ENCODE measurements at regions not wholly inside any gene's neighbourhood (a gene's known extent, or its start where the extent isn't known, plus 50 kb on each side); places are given as distances from the start of the nearest gene placed in this dataset.

DNA sequence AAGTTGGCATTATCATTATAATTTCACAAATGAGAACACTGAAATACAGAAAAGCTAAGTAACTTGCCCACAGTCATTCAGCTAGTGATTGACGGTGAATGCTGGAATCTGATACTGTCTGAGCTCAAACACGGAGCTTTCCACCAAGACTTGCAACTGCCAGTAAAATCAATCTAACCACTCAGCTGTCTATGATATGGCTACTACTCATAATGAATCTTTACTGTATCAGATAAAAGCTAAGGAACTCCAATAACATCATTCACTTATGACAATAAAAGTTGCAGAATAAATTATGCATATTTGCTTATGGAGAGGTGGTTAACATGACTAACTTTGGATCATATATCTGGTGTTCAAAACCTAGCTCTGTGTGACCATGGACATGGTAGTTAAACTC, 279.4 kb upstream of the NXPH2 start:
- DNase-seq (no peak), ATAC-seq (no peak)
- H3K9me3 Mint-ChIP-seq: peaks cover 0 to 17% (median 7%) of the 10 kb centered on the region in 9 donors
- H3K27ac Mint-ChIP-seq: no peak overlapping the region
- POLR2A ChIA-PET: no interaction called here
- H3K27me3 Mint-ChIP-seq: no peaks in the 10 kb centered on the region
- peaks cover 0 to 4% (median 0%) of the 10 kb centered on the region in 3 donors for H3K36me3 Mint-ChIP-seq
- no peaks in the 10 kb centered on the region for H3K4me1 Mint-ChIP-seq
- H3K4me3 Mint-ChIP-seq: no peak overlapping the region

DNA sequence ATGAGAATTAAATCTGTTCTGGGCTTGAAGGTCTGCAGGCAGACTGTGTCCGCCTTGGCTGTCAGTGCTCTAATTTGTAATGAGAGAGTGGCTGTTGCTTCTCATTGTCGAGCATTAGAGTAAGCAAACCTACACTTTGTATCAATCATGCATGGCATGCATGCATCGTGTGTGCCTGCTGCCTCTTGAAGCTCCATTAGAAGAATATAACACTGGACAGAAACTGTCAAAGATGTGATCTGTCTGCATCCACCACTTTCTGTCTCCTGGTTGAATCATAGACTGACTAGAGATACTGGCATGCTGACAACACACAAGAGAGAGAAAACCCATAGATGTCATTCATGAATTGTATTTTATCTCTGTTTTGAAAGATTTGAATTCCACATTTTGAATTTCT, 275.0 kb upstream of the NXPH2 start:
- Mint-ChIP-seq H3K9me3 (peaks cover 0 to 36% (median 9%) of the 10 kb centered on the region in 9 donors), H3K27ac (no peak overlapping the region), H3K36me3 (peaks cover 0 to 4% (median 0%) of the 10 kb centered on the region in 3 donors), H3K27me3 (no peaks in the 10 kb centered on the region), H3K4me3 (no peak overlapping the region), H3K4me1 (no peaks in the 10 kb centered on the region)
- POLR2A ChIA-PET: no interaction called here
- DNase-seq (no peak), ATAC-seq (no peak)

DNA sequence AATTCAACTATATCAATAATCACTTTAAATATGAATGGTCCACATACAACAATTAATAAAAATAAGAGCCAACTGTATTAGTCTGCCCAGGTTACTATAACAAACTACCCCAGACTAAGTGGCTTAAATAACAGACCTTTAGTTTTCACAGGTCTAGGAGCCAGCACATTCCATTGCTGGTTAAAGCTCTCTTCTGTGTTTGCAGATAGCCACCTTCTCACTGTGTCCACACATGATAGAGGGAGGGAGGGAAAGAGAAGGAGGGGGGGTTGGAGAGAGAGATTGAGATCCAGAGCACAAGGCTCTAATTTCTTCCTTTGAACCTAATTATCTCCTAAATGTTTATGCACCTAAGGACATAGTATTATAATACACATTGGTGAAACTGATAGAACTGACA, 267.8 kb upstream of the NXPH2 start:
- H3K4me1 Mint-ChIP-seq: no peaks in the 10 kb centered on the region
- no peaks in the 10 kb centered on the region for H3K36me3 Mint-ChIP-seq
- H3K27ac Mint-ChIP-seq: no peak overlapping the region
- no peak overlapping the region for H3K4me3 Mint-ChIP-seq
- H3K27me3 Mint-ChIP-seq: no peaks in the 10 kb centered on the region
- POLR2A ChIA-PET: no interaction called here
- DNase-seq (no peak), ATAC-seq (no peak)
- H3K9me3 Mint-ChIP-seq: peaks cover 0 to 34% (median 8%) of the 10 kb centered on the region in 9 donors

DNA sequence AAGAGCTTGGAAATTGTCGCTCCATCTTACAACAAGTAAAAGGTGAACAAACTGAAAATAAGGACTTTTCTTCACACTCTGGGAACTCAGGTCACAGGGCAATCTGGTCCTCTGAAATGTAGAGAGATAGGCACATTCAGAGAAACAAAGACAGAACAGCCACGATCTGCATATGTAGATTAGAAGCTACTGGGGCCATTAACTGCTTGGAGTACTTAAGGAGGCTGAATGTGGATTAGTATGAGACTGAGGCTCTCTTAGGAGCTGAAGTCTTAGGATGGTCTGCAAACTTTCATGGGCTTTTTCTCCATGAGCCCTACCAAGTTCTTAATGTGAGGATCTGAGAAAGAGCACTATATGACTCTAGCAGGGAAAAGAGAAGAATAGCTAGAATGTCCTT, 265.3 kb upstream of the NXPH2 start:
- no peak overlapping the region for H3K27ac Mint-ChIP-seq
- no peak for ATAC-seq
- POLR2A ChIA-PET: no interaction called here
- no peak overlapping the region for H3K4me3 Mint-ChIP-seq
- DNase-seq: no peak
- H3K4me1 Mint-ChIP-seq: no peaks in the 10 kb centered on the region
- no peaks in the 10 kb centered on the region for H3K27me3 Mint-ChIP-seq
- H3K36me3 Mint-ChIP-seq: no peaks in the 10 kb centered on the region
- H3K9me3 Mint-ChIP-seq: peaks cover 0 to 24% (median 6%) of the 10 kb centered on the region in 9 donors

- H3K27ac Mint-ChIP-seq: no peak overlapping the region
- DNase-seq (no peak), ATAC-seq (no peak)
- H3K9me3 Mint-ChIP-seq: peaks cover 0 to 31% (median 4%) of the 10 kb centered on the region in 9 donors
- peaks cover 0 to 3% (median 0%) of the 10 kb centered on the region in 5 donors for H3K27me3 Mint-ChIP-seq
- H3K4me3 Mint-ChIP-seq: no peak overlapping the region
- POLR2A ChIA-PET: no interaction called here
- H3K4me1 Mint-ChIP-seq: no peaks in the 10 kb centered on the region
- no peaks in the 10 kb centered on the region for H3K36me3 Mint-ChIP-seq
Observed at GRCh38 chr2:139034064-139034463, 253.9 kb upstream of the NXPH2 start.

DNA sequence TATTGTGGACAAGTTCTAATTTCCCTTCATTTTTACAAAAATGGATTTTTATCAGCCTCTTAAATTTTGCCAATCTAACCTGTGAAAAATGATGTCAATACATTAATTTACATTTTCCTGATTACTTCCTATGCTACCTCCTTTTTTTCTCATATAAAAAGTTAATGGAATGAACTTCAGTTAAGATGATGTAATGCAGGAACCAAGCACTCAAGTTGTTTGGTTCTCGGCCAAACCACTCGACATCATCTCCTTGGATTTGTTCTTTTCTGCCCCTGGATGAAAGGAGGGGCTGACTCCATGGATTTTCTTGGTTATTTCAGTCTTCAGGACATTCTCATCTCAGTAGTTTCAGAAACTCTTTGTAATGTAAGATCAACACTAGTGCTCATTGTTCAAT, 253.1 kb upstream of the NXPH2 start:
- peaks cover 0 to 3% (median 0%) of the 10 kb centered on the region in 5 donors for H3K27me3 Mint-ChIP-seq
- H3K4me3 Mint-ChIP-seq: no peak overlapping the region
- H3K27ac Mint-ChIP-seq: no peak overlapping the region
- POLR2A ChIA-PET: no interaction called here
- H3K4me1 Mint-ChIP-seq: no peaks in the 10 kb centered on the region
- no peaks in the 10 kb centered on the region for H3K36me3 Mint-ChIP-seq
- peaks cover 0 to 38% (median 7%) of the 10 kb centered on the region in 9 donors for H3K9me3 Mint-ChIP-seq
- ATAC-seq (no peak), DNase-seq (no peak)

DNA sequence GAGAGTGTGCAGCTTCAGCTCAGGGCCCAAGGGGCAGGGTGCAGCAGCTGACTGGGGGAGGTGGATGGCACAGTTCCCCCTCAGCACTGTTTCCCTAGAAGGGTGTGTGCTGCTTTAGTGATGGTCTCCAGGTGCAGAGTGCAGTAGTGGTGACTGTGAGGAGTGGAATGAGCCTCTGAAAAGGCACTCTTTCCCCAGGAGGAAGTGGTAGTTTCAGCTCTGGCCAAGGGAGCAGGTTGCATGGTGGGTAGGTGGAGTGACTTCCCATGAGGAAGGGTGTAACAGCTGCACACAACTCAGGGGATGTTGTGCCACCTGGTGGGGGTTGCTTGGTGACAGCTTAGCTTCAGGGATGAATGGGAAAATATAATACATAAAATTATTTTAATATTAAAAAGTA, 251.5 kb upstream of the NXPH2 start:
- POLR2A ChIA-PET: no interaction called here
- DNase-seq (no peak), ATAC-seq (no peak)
- Mint-ChIP-seq H3K27me3 (peaks cover 0 to 3% (median 0%) of the 10 kb centered on the region in 5 donors), H3K36me3 (no peaks in the 10 kb centered on the region), H3K27ac (no peak overlapping the region), H3K4me1 (no peaks in the 10 kb centered on the region), H3K9me3 (peaks cover 0 to 38% (median 6%) of the 10 kb centered on the region in 9 donors), H3K4me3 (no peak overlapping the region)

- ATAC-seq (no peak), DNase-seq (no peak)
- Mint-ChIP-seq H3K9me3 (peaks cover 5 to 45% (median 25%) of the 10 kb centered on the region in 9 donors), H3K27me3 (no peaks in the 10 kb centered on the region), H3K27ac (no peak overlapping the region), H3K36me3 (no peaks in the 10 kb centered on the region), H3K4me3 (no peak overlapping the region), H3K4me1 (no peaks in the 10 kb centered on the region)
- POLR2A ChIA-PET: no interaction called here
Observed at GRCh38 chr2:139020287-139020686, 240.1 kb upstream of the NXPH2 start.

- no peaks in the 10 kb centered on the region for H3K36me3 Mint-ChIP-seq
- DNase-seq (no peak), ATAC-seq (no peak)
- POLR2A ChIA-PET: no interaction called here
- H3K4me1 Mint-ChIP-seq: no peaks in the 10 kb centered on the region
- H3K27me3 Mint-ChIP-seq: no peaks in the 10 kb centered on the region
- peaks cover 15 to 50% (median 25%) of the 10 kb centered on the region in 9 donors for H3K9me3 Mint-ChIP-seq
- no peak overlapping the region for H3K4me3 Mint-ChIP-seq
- no peak overlapping the region for H3K27ac Mint-ChIP-seq
Observed at GRCh38 chr2:139018252-139018651, 238.1 kb upstream of the NXPH2 start.

GRCh38 chr2:139007130-139007529, 226.9 kb upstream of the NXPH2 start:
- Mint-ChIP-seq H3K36me3 (no peaks in the 10 kb centered on the region), H3K27me3 (no peaks in the 10 kb centered on the region)
- DNase-seq: no peak

DNA sequence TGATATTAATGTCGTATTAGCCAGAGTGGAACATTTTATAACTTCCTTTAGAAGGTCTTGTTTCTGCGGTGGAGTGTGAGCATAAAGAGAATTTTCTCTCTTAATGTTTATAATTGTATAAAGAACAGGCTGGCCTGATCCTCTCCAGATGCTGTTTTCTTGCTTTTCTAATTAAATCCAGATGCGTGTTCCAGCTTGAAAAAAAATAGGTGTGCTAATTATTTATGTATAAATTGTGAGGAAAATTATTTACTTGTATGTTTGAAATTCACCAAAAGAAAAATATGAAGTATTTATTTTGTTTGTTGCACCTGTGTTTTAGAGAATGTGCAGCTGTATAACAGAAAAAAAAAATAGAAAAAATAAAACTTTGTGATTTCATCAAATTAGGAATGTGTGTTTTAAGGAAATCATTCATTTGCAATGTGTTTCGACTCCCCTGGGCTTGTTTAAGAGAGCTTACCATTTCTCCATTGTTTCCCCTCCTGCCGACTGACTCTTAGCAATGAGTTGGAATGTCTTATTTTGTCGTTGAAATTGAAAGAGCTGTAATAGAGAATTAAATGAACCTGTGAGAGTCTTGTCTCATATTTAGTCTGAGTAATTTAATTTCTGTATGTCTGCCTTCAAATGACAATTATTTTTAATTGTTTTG, 220.1 kb upstream of the NXPH2 start:
- H3K9me3 Mint-ChIP-seq: peaks cover 0 to 24% (median 5%) of the 10 kb centered on the region in 9 donors
- POLR2A ChIA-PET: no interaction called here
- H3K27ac Mint-ChIP-seq: no peak overlapping the region
- H3K4me1 Mint-ChIP-seq: no peaks in the 10 kb centered on the region
- ATAC-seq (no peak), DNase-seq (no peak)
- H3K4me3 Mint-ChIP-seq: no peak overlapping the region
- no peaks in the 10 kb centered on the region for H3K36me3 Mint-ChIP-seq
- H3K27me3 Mint-ChIP-seq: no peaks in the 10 kb centered on the region

More at GRCh38 chr2:139007130-139007529, 226.9 kb upstream of the NXPH2 start:
- ATAC-seq: no peak
- Mint-ChIP-seq H3K4me1 (no peaks in the 10 kb centered on the region), H3K9me3 (peaks cover 0 to 47% (median 4%) of the 10 kb centered on the region in 9 donors), H3K4me3 (no peak overlapping the region), H3K27ac (no peak overlapping the region)
- POLR2A ChIA-PET: no interaction called here

DNA sequence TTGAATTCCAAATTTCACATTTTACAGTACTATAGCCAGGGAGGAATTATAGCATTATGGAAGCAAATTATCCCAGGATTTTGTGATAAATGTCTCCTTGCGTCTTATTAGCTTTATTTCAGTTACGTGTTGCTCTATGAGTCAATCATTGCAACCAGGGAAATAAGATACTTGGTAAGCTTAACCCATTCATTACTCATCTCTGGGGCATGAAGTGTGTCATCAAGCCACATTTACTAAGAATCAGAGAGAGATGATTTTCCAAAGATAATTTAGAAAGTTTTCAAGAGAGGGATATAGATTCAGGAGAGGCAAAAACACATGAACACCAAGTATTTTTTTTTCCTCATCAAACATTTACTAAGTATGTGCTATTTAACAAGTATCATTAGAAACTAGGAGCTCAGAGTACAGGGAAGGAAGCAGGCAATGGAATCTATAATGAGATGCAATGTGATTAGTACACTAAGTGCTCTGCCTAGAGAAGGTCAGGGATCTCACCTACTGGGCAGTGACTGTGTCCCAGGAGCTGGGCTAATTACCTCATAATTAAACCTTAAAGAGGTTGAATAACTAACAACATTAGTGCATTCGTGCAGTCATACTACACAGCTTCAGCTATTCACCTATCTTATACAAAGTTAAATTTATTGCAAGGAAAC, 217.8 kb upstream of the NXPH2 start:
- DNase-seq: no peak
- Mint-ChIP-seq H3K27me3 (no peaks in the 10 kb centered on the region), H3K4me1 (no peaks in the 10 kb centered on the region), H3K4me3 (no peak overlapping the region), H3K27ac (no peak overlapping the region), H3K9me3 (peaks cover 0 to 26% (median 5%) of the 10 kb centered on the region in 9 donors), H3K36me3 (no peaks in the 10 kb centered on the region)
- POLR2A ChIA-PET: no interaction called here
- ATAC-seq: no peak

GRCh38 chr2:138997346-138997745, 217.2 kb upstream of the NXPH2 start:
- Mint-ChIP-seq H3K27me3 (no peaks in the 10 kb centered on the region), H3K9me3 (peaks cover 0 to 33% (median 6%) of the 10 kb centered on the region in 9 donors), H3K4me1 (no peaks in the 10 kb centered on the region), H3K36me3 (no peaks in the 10 kb centered on the region), H3K4me3 (no peak overlapping the region), H3K27ac (no peak overlapping the region)
- POLR2A ChIA-PET: no interaction called here
- no peak for DNase-seq
- no peak for ATAC-seq

- Mint-ChIP-seq H3K9me3 (peaks cover 0 to 20% (median 10%) of the 10 kb centered on the region in 9 donors), H3K36me3 (peaks cover 0 to 2% (median 0%) of the 10 kb centered on the region in 3 donors), H3K4me1 (no peaks in the 10 kb centered on the region), H3K27me3 (no peaks in the 10 kb centered on the region), H3K27ac (no peak overlapping the region), H3K4me3 (no peak overlapping the region)
- ATAC-seq (no peak), DNase-seq (no peak)
- POLR2A ChIA-PET: no interaction called here
Observed at GRCh38 chr2:138994502-138994901, 214.3 kb upstream of the NXPH2 start.
